Endometrium (tissue), 2 donors: ENCODE measurements at regions not wholly inside any gene's neighbourhood (a gene's known extent, or its start where the extent isn't known, plus 50 kb on each side); places are given as distances from the start of the nearest gene placed in this dataset.

Source experiments
- FAIRE-seq: peaks from 2 replicates; lab custom pipeline; 2012; peaks lifted over from hg19 to GRCh38; lab: Jason Lieb, UNC
- donor health status: control.
- donor health status: control.

GRCh38 chr1:82946096-82946605 is 1052.8 kb downstream of the TTLL7 start:
- no peak for FAIRE-seq

GRCh38 chr1:82944822-82945221 is 1054.1 kb downstream of the TTLL7 start:
- FAIRE-seq, result peak; percentile 99

DNA sequence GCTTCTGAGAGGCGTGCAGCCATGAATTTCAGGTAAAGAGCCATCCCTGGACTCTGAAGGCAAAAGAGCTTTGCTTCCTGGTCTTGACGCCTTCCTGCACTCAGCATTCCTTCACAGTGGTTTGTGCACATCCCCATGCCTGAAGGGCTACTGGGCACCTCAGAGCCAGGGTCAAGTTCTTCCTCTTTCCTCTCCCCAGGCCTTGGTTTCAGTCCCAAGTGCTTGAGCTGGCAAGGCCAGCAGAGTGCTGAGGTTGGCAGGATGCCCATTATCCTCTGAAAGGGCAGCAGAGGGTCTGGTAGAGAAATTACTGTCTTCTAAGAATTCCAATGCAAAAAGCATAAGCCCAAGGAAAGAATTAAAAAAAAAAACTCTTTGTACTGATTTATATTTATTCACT is 1064.9 kb downstream of the TTLL7 start:
- no peak for FAIRE-seq

GRCh38 chr1:82932727-82933126 is 1066.2 kb downstream of the TTLL7 start:
- no peak for FAIRE-seq

- no peak for FAIRE-seq
Measured at GRCh38 chr1:82932207-82932606, 1066.7 kb downstream of the TTLL7 start.

GRCh38 chr1:82931006-82931405 is 1067.9 kb downstream of the TTLL7 start:
- FAIRE-seq, result no peak

DNA sequence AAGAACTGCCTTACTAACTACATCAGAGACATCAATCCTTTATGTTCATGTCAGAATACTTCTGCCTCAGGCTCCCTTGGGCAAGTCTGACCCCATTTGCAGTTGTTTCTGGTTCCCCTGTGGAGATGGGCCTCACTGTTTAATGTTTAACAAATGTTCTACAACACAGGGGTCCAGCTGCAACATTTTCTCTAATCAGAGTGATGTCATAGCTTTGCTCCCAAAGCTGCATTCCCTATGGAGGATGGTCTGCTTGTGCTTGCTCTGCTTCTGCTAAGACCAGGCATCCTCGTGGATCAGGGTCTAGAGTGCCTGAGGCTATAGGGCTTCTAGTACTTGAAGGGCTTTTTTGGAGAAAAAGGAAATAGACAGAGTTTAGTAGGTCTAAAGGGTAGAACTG is 1071.2 kb downstream of the TTLL7 start:
- FAIRE-seq, result no peak

DNA sequence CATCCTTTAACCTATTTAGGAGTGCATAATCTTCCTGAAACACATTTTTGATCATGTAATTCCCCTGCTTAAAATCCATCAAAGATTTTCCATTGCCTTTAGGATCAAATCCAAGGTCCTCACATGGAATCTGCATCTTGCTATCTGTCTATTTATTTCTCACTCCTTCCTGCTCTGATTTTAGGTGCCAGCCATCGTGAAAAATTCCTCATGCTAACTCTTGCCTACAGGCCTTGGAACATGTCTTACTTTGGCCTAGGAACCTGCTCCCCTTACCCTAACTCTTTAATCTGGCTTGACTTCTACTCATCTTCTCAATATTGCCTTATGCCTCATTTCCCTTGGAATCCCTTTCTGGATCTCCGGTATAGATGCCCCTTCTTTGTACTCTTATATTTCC is 1074.3 kb downstream of the TTLL7 start:
- FAIRE-seq, result no peak

- FAIRE-seq, result no peak
Measured at GRCh38 chr1:82923931-82924330, 1075.0 kb downstream of the TTLL7 start.

- FAIRE-seq, result no peak
Measured at GRCh38 chr1:82921759-82922158, 1077.2 kb downstream of the TTLL7 start.

- no peak for FAIRE-seq
Measured at GRCh38 chr1:82920418-82921248, 1078.3 kb downstream of the TTLL7 start.

DNA sequence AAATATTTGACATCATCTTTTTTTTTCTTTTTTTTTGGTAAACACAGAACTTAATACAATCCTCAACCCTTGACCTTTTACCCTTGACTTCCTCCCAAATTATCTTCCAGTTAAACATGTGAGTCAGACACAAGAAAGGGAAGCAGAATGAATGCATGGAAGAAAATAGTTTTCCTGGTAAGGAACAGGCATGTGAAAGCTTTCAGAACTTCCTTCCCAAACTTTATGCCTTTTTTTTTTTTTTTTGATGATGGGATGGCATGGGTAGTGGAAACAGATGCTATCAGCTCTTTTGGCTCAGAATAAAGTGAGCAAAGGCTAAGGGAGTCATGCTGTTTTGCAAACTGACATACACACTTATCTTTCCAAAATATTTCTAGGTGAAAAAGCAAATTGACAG is 1079.1 kb downstream of the TTLL7 start:
- no peak for FAIRE-seq

DNA sequence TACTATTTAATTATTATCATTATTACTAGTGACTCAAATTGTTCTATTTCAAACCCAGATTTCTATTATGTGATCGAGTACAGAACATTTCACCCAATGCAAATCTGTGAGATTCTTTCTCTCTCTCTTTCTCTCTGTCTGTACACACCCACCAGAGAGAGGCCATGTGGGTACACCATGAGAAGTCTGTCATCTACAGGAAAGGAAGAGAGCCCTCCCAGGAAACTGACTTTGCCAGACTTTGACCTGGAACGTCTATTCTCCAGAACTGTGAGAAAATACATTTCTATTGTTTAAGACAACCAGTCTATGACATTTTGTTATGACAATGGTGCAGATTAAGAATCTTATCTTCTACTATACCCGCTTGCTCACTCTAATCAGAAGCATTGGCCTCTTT is 1091.6 kb downstream of the TTLL7 start:
- FAIRE-seq, result no peak

DNA sequence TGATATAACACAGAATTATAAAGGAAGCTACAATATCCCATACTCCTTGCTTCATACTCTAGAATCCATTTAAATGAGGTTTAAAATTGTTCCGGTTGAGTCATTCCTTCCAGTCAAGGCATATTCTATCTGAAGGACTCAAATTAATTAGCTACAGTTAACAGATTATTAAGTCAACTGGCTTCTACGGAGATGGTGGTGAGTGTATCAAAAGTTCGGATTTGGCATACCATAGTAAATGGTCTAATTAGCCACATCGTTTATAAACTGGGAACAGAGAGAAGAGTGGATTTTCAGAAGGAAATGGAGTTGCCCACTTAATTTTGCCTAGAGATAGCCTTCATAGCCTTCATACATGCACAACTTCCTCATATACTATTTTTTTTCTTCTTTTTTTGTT is 1095.3 kb downstream of the TTLL7 start:
- no peak for FAIRE-seq

- no peak for FAIRE-seq
Measured at GRCh38 chr1:82901561-82901960, 1097.4 kb downstream of the TTLL7 start.

- no peak for FAIRE-seq
Measured at GRCh38 chr1:82901118-82901517, 1097.8 kb downstream of the TTLL7 start.

DNA sequence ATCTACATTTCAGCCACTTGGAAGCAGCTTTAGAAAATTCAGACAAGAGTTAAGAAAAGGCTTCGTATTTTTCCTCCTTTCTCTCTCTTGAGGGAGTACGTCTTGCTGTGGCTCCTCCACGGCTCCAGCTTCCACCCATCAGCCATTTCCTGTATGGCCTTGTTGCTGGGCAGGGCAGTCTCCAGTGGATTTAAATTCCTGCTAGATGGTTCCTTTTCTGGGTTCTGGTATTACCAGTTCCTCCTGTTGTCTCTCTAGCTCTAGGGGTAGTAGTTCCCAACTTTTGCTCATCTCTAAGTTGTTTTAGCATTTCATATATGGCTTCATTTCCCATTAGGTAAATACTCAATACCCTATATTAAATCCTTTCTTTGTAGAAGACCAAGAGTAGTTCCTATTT is 1098.3 kb downstream of the ADGRL2 start:
- no peak for FAIRE-seq

GRCh38 chr1:82897549-82897948 is 1096.8 kb downstream of the ADGRL2 start:
- FAIRE-seq, result no peak

DNA sequence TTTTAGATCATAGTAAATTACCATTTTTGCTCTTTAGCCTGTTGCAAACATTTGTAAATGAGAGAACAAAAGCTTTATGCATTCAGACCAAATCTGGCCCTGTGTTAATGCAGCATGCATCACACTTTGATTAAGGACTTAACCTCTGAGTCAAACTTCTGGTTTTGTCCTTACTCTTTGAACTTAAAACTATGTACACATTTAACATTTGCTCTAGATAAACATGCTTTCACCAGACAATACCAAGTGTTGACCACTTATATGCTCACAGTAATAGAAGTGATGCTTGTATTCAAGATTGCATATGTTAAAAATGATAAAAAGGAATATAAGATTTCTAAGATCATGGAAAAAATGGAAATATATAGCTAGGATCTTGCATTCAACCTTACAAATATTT is 1095.3 kb downstream of the ADGRL2 start:
- FAIRE-seq, result no peak

GRCh38 chr1:82894635-82895034 is 1093.9 kb downstream of the ADGRL2 start:
- FAIRE-seq, result no peak

DNA sequence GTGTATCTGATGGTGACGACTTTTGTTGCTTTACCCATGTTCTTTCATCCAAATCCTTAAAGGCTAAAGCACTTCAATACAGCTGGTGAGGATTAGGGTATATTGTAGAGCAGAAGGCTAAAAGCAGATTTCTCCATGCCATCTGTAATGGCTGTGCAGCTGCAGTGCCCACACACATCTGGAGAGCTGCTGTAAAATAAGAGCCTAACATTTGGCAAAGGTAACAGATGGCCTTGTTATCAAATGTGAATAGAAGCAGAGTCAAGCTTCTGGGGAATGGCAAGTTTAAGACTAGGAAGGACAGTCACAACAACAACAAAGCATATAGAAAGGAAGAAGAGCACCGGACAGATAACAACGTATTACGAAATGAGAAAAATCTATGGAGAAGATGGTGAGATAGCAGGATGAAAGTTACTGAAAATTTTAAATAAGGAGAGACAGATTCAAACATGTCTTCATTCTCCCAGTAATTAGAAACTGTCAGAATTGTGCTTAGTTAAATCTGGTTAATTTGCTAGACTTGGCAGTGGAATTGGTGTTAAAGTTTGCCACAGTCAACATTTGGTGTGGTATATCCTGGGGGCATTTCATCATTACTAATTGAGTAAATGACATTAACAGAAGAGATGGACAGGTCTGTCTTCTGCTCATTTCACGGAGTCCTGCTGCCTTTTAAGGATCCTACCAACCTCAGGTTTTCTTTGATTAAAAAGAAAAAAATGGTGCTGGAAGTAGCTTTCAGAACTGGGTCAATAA is 1093.2 kb downstream of the ADGRL2 start:
- FAIRE-seq, result no peak

DNA sequence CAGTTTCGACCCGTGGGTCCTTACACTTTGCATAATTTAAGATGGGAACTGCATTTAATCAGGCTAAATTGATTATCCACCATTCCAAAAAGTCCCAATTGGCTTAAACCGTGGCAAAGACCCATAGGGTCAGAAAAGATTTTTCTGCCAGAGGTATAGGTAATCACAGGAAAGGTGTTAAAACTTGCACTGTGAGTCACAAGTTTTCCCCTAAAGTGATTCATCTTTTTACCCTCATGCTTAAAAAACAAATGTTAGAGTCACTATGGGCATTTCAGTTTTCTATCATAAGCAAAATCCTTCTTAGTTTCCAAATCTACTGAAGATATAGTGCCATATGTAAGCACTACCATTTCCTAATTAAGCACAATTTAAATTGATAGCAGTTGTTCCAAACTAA is 1079.8 kb downstream of the ADGRL2 start:
- no peak for FAIRE-seq

DNA sequence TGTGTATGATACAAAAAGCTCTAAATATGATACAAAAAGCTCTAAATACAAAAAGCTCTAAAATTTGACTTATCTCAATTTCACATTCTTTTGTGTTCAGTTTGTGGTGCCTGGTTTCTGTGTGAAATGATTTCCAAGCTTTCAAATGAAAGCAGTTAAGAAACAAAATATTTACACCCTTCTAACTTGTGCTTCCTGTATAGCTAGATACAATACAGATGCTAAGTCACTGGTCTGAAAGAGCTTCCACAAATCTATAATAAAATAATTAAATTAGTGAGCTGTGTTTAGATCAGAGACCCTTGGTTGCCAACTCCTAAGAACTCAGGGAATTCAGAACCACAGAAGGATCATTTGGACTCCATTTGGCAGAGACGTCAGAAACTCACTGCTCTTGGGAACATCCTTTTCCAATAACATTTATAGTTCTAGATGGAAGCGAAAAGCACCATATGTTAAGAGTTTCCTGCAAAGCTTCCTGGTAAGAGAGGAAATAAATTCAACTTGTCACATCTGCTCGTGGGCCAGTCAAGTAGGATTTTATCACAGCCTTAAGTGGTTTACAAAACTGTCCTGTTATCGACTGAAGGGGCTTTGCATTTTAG is 1079.1 kb downstream of the ADGRL2 start:
- no peak for FAIRE-seq
